Gastroesophageal sphincter (tissue), 4 donors: ENCODE measurements at regions not wholly inside any gene's neighbourhood (a gene's known extent, or its start where the extent isn't known, plus 50 kb on each side); places are given as distances from the start of the nearest gene placed in this dataset.

Experiments used
- ATAC-seq: fragments of 150-250 bp; one replicate; pipeline ENCODE4 v1.9.1; 2016; ENCODE audit warnings: mild to moderate bottlenecking, moderate library complexity
- H3K27ac ChIP-seq, 4 donors: fragments of 200-600 bp; sonication (generic) in 3 of 4; 1 replicate in 3 of 4; 2 replicates in 1 of 4; pipeline ENCODE4 v1.5.1; 2016 to 2019
- H3K27me3 ChIP-seq: fragments of 200-600 bp; sonication (generic); one replicate; pipeline ENCODE4 v1.5.1; 2019
- H3K36me3 ChIP-seq, 2 donors: fragments of 200-600 bp; sonication (generic); one replicate each; pipeline ENCODE4 v1.5.1; 2019; ENCODE audit warnings: control low read depth in 1 of 2
- H3K4me1 ChIP-seq, 3 donors: fragments of 200-600 bp; sonication (generic); 1 replicate in 2 of 3; 2 replicates in 1 of 3; pipeline ENCODE4 v1.5.1; 2016 to 2019; ENCODE audit warnings: control low read depth in 2 of 3
- H3K4me3 ChIP-seq, 2 donors: fragments of 200-600 bp; sonication (generic); one replicate each; pipeline ENCODE4 v1.5.1; 2019; ENCODE audit warnings: mild to moderate bottlenecking in 1 of 2, moderate library complexity in 1 of 2
- H3K9me3 ChIP-seq, 3 donors: fragments of 200-600 bp; sonication (generic); one replicate each; pipeline ENCODE4 v1.5.1; 2017 to 2019; ENCODE audit warnings: control low read depth in 2 of 3
- EP300 ChIP-seq: sonication (generic); formaldehyde crosslinking; IDR thresholded peaks from one replicate; pipeline ENCODE4 v1.6.1; 2017; ENCODE audit warnings: antibody characterized with exemption, mild to moderate bottlenecking
- POLR2A ChIP-seq, 2 donors: fragments of 450-650 bp; IDR thresholded peaks; one replicate each; pipeline ENCODE4 v1.6.1; 2017; ENCODE audit warnings: antibody characterized with exemption in 2 of 2, mild to moderate bottlenecking in 2 of 2, moderate library complexity in 1 of 2
- POLR2AphosphoS5 ChIP-seq: sonication (generic); formaldehyde crosslinking; IDR thresholded peaks from one replicate; pipeline ENCODE4 v1.6.1; 2017; ENCODE audit warnings: antibody characterized with exemption
- WGBS, 2 donors: methylation state at CpG; one replicate each; pipeline ENCODE4 v1.1.5; 2018; ENCODE audit warnings: low coverage in 1 of 2; 5-methylcytosine and 5-hydroxymethylcytosine counted together
- TF ChIP-seq, protein P1 (sequence below), 4 experiments: fragments of 200-600 bp in 2 of 4; fragments of 450-650 bp in 2 of 4; sonication (generic) in 1 of 4; IDR thresholded peaks; one replicate each; pipeline ENCODE4 v1.5.1; 2017 to 2019; ENCODE audit warnings: antibody characterized with exemption in 4 of 4, mild to moderate bottlenecking in 2 of 4, moderate library complexity in 2 of 4

DNA sequence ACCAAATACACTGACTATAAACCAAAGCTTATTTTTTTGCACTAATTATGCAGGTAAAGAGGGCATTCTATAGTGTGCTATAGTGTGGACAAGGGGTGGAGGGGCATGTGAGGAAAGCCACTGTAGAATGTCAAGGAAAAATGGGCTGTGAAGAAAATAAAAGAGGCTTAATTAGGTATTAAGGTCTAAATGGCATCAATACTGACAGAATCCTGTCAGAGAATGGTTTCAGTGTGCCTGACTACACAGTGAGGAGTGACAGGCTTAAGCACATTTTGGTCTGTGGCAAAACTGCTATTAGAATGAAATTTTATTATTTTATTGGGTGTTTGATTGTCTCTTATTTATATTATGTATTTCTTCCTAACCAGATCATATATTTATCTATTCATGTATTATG, 787.6 kb upstream of the CELF4 start:
- Histone ChIP-seq H3K9me3 (no peaks in the 10 kb centered on the region), H3K36me3 (no peaks in the 10 kb centered on the region), H3K27me3 (no peaks in the 10 kb centered on the region), H3K27ac (no peak overlapping the region), H3K4me3 (no peak overlapping the region), H3K4me1 (no peaks in the 10 kb centered on the region)
- TF ChIP-seq POLR2A (IDR thresholded peaks at IDR 0.05), result no peak
- TF ChIP-seq, protein P1, sequence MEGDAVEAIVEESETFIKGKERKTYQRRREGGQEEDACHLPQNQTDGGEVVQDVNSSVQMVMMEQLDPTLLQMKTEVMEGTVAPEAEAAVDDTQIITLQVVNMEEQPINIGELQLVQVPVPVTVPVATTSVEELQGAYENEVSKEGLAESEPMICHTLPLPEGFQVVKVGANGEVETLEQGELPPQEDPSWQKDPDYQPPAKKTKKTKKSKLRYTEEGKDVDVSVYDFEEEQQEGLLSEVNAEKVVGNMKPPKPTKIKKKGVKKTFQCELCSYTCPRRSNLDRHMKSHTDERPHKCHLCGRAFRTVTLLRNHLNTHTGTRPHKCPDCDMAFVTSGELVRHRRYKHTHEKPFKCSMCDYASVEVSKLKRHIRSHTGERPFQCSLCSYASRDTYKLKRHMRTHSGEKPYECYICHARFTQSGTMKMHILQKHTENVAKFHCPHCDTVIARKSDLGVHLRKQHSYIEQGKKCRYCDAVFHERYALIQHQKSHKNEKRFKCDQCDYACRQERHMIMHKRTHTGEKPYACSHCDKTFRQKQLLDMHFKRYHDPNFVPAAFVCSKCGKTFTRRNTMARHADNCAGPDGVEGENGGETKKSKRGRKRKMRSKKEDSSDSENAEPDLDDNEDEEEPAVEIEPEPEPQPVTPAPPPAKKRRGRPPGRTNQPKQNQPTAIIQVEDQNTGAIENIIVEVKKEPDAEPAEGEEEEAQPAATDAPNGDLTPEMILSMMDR (IDR thresholded peaks at IDR 0.05), result no peak
- no peak for TF ChIP-seq EP300
- TF ChIP-seq POLR2AphosphoS5, result no peak
- no peak for ATAC-seq

DNA sequence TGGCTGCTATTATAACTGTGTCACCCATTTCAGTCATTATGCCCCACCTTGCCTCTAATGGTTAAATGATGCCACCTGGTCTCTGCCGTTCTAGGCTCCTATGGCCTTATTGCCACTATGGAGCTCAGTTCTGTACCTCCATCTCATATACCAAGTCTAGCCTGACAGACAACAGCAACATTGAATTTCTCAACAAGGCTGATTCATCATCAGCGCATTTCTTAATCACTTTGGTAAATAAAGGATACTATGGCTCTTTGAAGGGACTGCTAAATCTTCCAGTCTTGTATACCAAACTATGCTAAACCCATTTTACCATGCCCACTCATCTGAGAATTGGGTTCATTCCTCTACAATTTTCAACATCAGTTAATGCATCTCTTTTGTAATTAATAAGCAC, 784.5 kb upstream of the CELF4 start:
- H3K27me3 ChIP-seq, result no peaks in the 10 kb centered on the region
- H3K36me3 ChIP-seq, result no peaks in the 10 kb centered on the region
- WGBS, 2 donors, result 94 to 100% methylated on average over 1 to 2 of the region's 2 CpGs
- no peak for ATAC-seq
- no peak for TF ChIP-seq POLR2AphosphoS5
- TF ChIP-seq, protein P1 (IDR thresholded peaks at IDR 0.05), result no peak
- no peak for TF ChIP-seq EP300
- TF ChIP-seq POLR2A (IDR thresholded peaks at IDR 0.05), result no peak
- H3K27ac ChIP-seq, result no peak overlapping the region
- peaks cover 0 to 7% (median 0%) of the 10 kb centered on the region in 3 donors for H3K9me3 ChIP-seq
- no peaks in the 10 kb centered on the region for H3K4me1 ChIP-seq
- no peak overlapping the region for H3K4me3 ChIP-seq

DNA sequence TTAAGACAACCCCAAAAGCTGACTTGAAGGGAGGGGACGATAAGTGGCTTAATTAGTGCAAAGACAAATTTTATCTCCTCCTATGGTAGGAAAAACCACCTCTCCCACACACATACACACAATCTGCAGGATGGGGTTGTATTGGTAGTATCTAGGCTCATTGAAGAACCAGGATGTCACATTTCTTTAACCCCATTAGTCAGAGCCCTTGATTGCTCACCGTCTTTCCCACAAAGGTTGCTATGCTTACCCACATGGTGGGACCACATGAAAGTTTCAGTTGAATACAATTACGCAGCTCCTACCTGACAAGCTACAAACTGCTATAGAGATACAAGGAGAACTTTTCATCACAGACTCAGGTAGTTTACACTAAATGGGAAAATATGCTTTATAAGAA, 765.0 kb upstream of the CELF4 start:
- Histone ChIP-seq H3K4me1 (no peaks in the 10 kb centered on the region), H3K9me3 (no peaks in the 10 kb centered on the region), H3K27ac (no peak overlapping the region), H3K36me3 (no peaks in the 10 kb centered on the region), H3K27me3 (no peaks in the 10 kb centered on the region), H3K4me3 (no peak overlapping the region)
- ATAC-seq, result no peak
- TF ChIP-seq, protein P1 (IDR thresholded peaks at IDR 0.05), result no peak
- no peak for TF ChIP-seq POLR2A (IDR thresholded peaks at IDR 0.05)
- no peak for TF ChIP-seq POLR2AphosphoS5
- no peak for TF ChIP-seq EP300
- WGBS, 2 donors, result 86 to 91% methylated on average over 2 to 3 of the region's 3 CpGs

DNA sequence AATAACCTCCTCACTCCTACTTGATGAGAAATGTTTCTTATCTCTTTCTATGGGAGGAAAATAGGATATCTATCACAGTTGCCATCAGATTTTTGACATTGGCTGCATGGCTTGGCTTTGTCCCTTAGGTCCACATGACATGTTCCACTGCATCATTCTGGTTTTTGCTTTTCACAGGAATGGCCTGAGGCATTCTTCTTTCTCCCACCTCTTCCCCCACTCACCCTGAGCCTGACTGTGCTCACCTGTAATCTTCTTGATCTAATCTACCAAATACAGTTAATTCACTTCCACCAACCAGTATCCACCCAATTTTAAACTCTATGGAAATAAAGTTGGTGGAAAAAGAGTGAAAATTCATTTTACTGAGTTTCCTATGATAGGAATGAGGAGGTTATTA, 763.5 kb upstream of the CELF4 start:
- H3K4me3 ChIP-seq, result no peak overlapping the region
- no peaks in the 10 kb centered on the region for H3K9me3 ChIP-seq
- TF ChIP-seq EP300, result no peak
- no peak for TF ChIP-seq POLR2AphosphoS5
- no peak for TF ChIP-seq POLR2A (IDR thresholded peaks at IDR 0.05)
- TF ChIP-seq, protein P1 (IDR thresholded peaks at IDR 0.05), result no peak
- no peaks in the 10 kb centered on the region for H3K27me3 ChIP-seq
- ATAC-seq, result no peak
- H3K36me3 ChIP-seq, result no peaks in the 10 kb centered on the region
- no peak overlapping the region for H3K27ac ChIP-seq
- no peaks in the 10 kb centered on the region for H3K4me1 ChIP-seq

DNA sequence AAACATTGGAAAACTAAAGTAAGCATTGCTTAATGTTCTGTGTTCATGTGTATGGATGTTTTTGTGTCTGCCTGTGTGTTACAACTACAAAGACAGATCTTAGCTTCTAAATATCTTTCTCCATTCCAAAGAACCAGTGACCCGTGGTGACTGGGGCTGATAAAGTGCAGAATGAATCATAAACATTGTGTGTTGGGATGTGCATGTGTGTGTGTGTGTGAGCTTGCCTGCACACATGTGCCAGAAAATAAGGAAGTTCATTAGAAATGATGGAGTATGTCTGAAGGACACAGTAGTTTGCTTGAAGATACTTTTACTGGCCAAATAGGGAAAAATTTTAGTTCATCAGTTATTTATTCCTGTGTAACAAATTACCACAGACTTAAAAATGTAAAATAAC, 756.6 kb upstream of the CELF4 start:
- H3K4me3 ChIP-seq, result no peak overlapping the region
- no peak for TF ChIP-seq POLR2AphosphoS5
- no peak for TF ChIP-seq EP300
- TF ChIP-seq POLR2A (IDR thresholded peaks at IDR 0.05), result no peak
- TF ChIP-seq, protein P1 (IDR thresholded peaks at IDR 0.05), result no peak
- ATAC-seq, result no peak
- WGBS, 2 donors, result 35 to 71% methylated on average over 1 of the region's 1 CpG
- H3K9me3 ChIP-seq, result peaks cover 0 to 3% (median 0%) of the 10 kb centered on the region in 3 donors
- H3K36me3 ChIP-seq, result no peaks in the 10 kb centered on the region
- no peaks in the 10 kb centered on the region for H3K27me3 ChIP-seq
- no peaks in the 10 kb centered on the region for H3K4me1 ChIP-seq
- H3K27ac ChIP-seq, result no peak overlapping the region
